ENCODE measurements at regions not wholly inside any gene's neighbourhood (a gene's known extent, or its start where the extent isn't known, plus 50 kb on each side); places are given as distances from the start of the nearest gene placed in this dataset.

GRCh38 chr20:18986146-18986830 lies 172.7 kb downstream of the SCP2D1 start:
- no peaks in the 10 kb centered on the region for H3K4me1 Mint-ChIP-seq
- no peak overlapping the region for H3K27ac Mint-ChIP-seq
- H3K27me3 Mint-ChIP-seq = peaks cover 0 to 23% (median 4%) of the 10 kb centered on the region in 5 donors
- Histone ChIP-seq H3K9me3 (ENCODE audit: control insufficient read depth in 2 of 3, low read length in 3 of 3) (no peaks in the 10 kb centered on the region), H3K4me1 (ENCODE audit: control insufficient read depth in 2 of 2, insufficient read depth in 2 of 2, low read length in 2 of 2) (no peaks in the 10 kb centered on the region), H3K36me3 (ENCODE audit: control insufficient read depth in 2 of 3, insufficient read depth in 3 of 3, low read length in 3 of 3) (no peaks in the 10 kb centered on the region), H3K27ac (ENCODE audit: low read depth, low read length) (no peak overlapping the region), H3K4me3 (ENCODE audit: low read length) (no peak overlapping the region), H3K27me3 (ENCODE audit: control insufficient read depth in 2 of 2, insufficient read depth in 2 of 2, low read length in 2 of 2) (no peaks in the 10 kb centered on the region)
- CTCF ChIA-PET = no interaction called here
- DNase-seq = no peak
- no peak overlapping the region for H3K4me3 Mint-ChIP-seq
- POLR2A ChIA-PET = no interaction called here
- peaks cover 0 to 5% (median 0%) of the 10 kb centered on the region in 11 donors for H3K9me3 Mint-ChIP-seq
- H3K36me3 Mint-ChIP-seq = no peaks in the 10 kb centered on the region
- intact Hi-C loops (cut with micrococcal nuclease) = no loop called here
- ATAC-seq = no peak

- Histone ChIP-seq H3K4me1 (ENCODE audit: control insufficient read depth in 2 of 2, insufficient read depth in 2 of 2, low read length in 2 of 2) (no peaks in the 10 kb centered on the region), H3K4me3 (ENCODE audit: low read length) (no peak overlapping the region), H3K9me3 (ENCODE audit: control insufficient read depth in 2 of 3, low read length in 3 of 3) (no peaks in the 10 kb centered on the region), H3K27ac (ENCODE audit: low read depth, low read length) (no peak overlapping the region), H3K36me3 (ENCODE audit: control insufficient read depth in 2 of 3, insufficient read depth in 3 of 3, low read length in 3 of 3) (no peaks in the 10 kb centered on the region), H3K27me3 (ENCODE audit: control insufficient read depth in 2 of 2, insufficient read depth in 2 of 2, low read length in 2 of 2) (no peaks in the 10 kb centered on the region)
- CTCF ChIA-PET = no interaction called here
- DNase-seq (no peak), ATAC-seq (no peak)
- no peaks in the 10 kb centered on the region for H3K36me3 Mint-ChIP-seq
- POLR2A ChIA-PET = no interaction called here
- H3K27ac Mint-ChIP-seq = no peak overlapping the region
- H3K4me1 Mint-ChIP-seq = no peaks in the 10 kb centered on the region
- peaks cover 0 to 23% (median 3%) of the 10 kb centered on the region in 5 donors for H3K27me3 Mint-ChIP-seq
- intact Hi-C loops (cut with micrococcal nuclease) = no loop called here
- no peak overlapping the region for H3K4me3 Mint-ChIP-seq
- H3K9me3 Mint-ChIP-seq = peaks cover 0 to 5% (median 0%) of the 10 kb centered on the region in 11 donors
Observed at GRCh38 chr20:18986895-18987580, 173.5 kb downstream of the SCP2D1 start.

- H3K36me3 Mint-ChIP-seq = no peaks in the 10 kb centered on the region
- intact Hi-C loops (cut with micrococcal nuclease) = no loop called here
- ATAC-seq = no peak
Observed at GRCh38 chr20:18987781-18988360, 174.3 kb downstream of the SCP2D1 start.

GRCh38 chr20:18988701-18989100 lies 175.1 kb downstream of the SCP2D1 start:
- H3K27ac ChIP-seq (ENCODE audit: low read depth, low read length) = no peak overlapping the region

More at GRCh38 chr20:18987781-18988360, 174.3 kb downstream of the SCP2D1 start:
- Histone ChIP-seq H3K36me3 (ENCODE audit: control insufficient read depth in 2 of 3, insufficient read depth in 3 of 3, low read length in 3 of 3) (no peaks in the 10 kb centered on the region), H3K27me3 (ENCODE audit: control insufficient read depth in 2 of 2, insufficient read depth in 2 of 2, low read length in 2 of 2) (no peaks in the 10 kb centered on the region), H3K27ac (ENCODE audit: low read depth, low read length) (no peak overlapping the region), H3K9me3 (ENCODE audit: control insufficient read depth in 2 of 3, low read length in 3 of 3) (no peaks in the 10 kb centered on the region), H3K4me3 (ENCODE audit: low read length) (no peak overlapping the region), H3K4me1 (ENCODE audit: control insufficient read depth in 2 of 2, insufficient read depth in 2 of 2, low read length in 2 of 2) (no peaks in the 10 kb centered on the region)
- Mint-ChIP-seq H3K27ac (no peak overlapping the region), H3K4me3 (no peak overlapping the region), H3K4me1 (no peaks in the 10 kb centered on the region), H3K9me3 (peaks cover 0 to 8% (median 0%) of the 10 kb centered on the region in 11 donors), H3K27me3 (peaks cover 0 to 28% (median 3%) of the 10 kb centered on the region in 5 donors)
- CTCF ChIA-PET = no interaction called here
- POLR2A ChIA-PET = no interaction called here
- DNase-seq = no peak

GRCh38 chr20:18989736-18990474 lies 176.3 kb downstream of the SCP2D1 start:
- no peak overlapping the region for H3K27ac Mint-ChIP-seq
- intact Hi-C loops (cut with micrococcal nuclease) = no loop called here
- ChIA-PET CTCF (no interaction called here), POLR2A (no interaction called here)
- H3K27me3 ChIP-seq (ENCODE audit: control insufficient read depth in 2 of 2, insufficient read depth in 2 of 2, low read length in 2 of 2) = no peaks in the 10 kb centered on the region
- H3K9me3 Mint-ChIP-seq = peaks cover 0 to 10% (median 7%) of the 10 kb centered on the region in 11 donors
- ATAC-seq (no peak), DNase-seq (no peak)
- no peaks in the 10 kb centered on the region for H3K4me1 ChIP-seq (ENCODE audit: control insufficient read depth in 2 of 2, insufficient read depth in 2 of 2, low read length in 2 of 2)
- peaks cover 0 to 23% (median 9%) of the 10 kb centered on the region in 5 donors for H3K27me3 Mint-ChIP-seq
- no peaks in the 10 kb centered on the region for H3K36me3 ChIP-seq (ENCODE audit: control insufficient read depth in 2 of 3, insufficient read depth in 3 of 3, low read length in 3 of 3)
- H3K4me3 ChIP-seq (ENCODE audit: low read length) = no peak overlapping the region
- H3K9me3 ChIP-seq (ENCODE audit: control insufficient read depth in 2 of 3, low read length in 3 of 3) = no peaks in the 10 kb centered on the region
- peaks cover 0 to 3% (median 0%) of the 10 kb centered on the region in 5 donors for H3K36me3 Mint-ChIP-seq
- H3K4me1 Mint-ChIP-seq = no peaks in the 10 kb centered on the region
- H3K27ac ChIP-seq (ENCODE audit: low read depth, low read length) = no peak overlapping the region
- no peak overlapping the region for H3K4me3 Mint-ChIP-seq

More at GRCh38 chr20:18988701-18989100, 175.1 kb downstream of the SCP2D1 start:
- peaks cover 0 to 8% (median 6%) of the 10 kb centered on the region in 11 donors for H3K9me3 Mint-ChIP-seq
- Histone ChIP-seq H3K4me1 (ENCODE audit: control insufficient read depth in 2 of 2, insufficient read depth in 2 of 2, low read length in 2 of 2) (no peaks in the 10 kb centered on the region), H3K27me3 (ENCODE audit: control insufficient read depth in 2 of 2, insufficient read depth in 2 of 2, low read length in 2 of 2) (no peaks in the 10 kb centered on the region), H3K36me3 (ENCODE audit: control insufficient read depth in 2 of 3, insufficient read depth in 3 of 3, low read length in 3 of 3) (no peaks in the 10 kb centered on the region), H3K9me3 (ENCODE audit: control insufficient read depth in 2 of 3, low read length in 3 of 3) (no peaks in the 10 kb centered on the region), H3K4me3 (ENCODE audit: low read length) (no peak overlapping the region)
- no peak overlapping the region for H3K27ac Mint-ChIP-seq
- H3K27me3 Mint-ChIP-seq = peaks cover 0 to 29% (median 8%) of the 10 kb centered on the region in 5 donors
- DNase-seq (no peak), ATAC-seq (no peak)
- ChIA-PET CTCF (no interaction called here), POLR2A (no interaction called here)
- no peaks in the 10 kb centered on the region for H3K4me1 Mint-ChIP-seq
- no peaks in the 10 kb centered on the region for H3K36me3 Mint-ChIP-seq
- H3K4me3 Mint-ChIP-seq = no peak overlapping the region
- intact Hi-C loops (cut with micrococcal nuclease) = no loop called here

GRCh38 chr20:18991012-18991411 lies 177.4 kb downstream of the SCP2D1 start:
- no peaks in the 10 kb centered on the region for H3K27me3 ChIP-seq (ENCODE audit: control insufficient read depth in 2 of 2, insufficient read depth in 2 of 2, low read length in 2 of 2)
- Mint-ChIP-seq H3K36me3 (peaks cover 0 to 3% (median 0%) of the 10 kb centered on the region in 5 donors), H3K4me3 (no peak overlapping the region), H3K27me3 (peaks cover 0 to 25% (median 9%) of the 10 kb centered on the region in 5 donors), H3K4me1 (no peaks in the 10 kb centered on the region), H3K27ac (no peak overlapping the region), H3K9me3 (peaks cover 0 to 13% (median 7%) of the 10 kb centered on the region in 11 donors)
- CTCF ChIA-PET = no interaction called here
- intact Hi-C loops (cut with micrococcal nuclease) = no loop called here
- no peaks in the 10 kb centered on the region for H3K36me3 ChIP-seq (ENCODE audit: control insufficient read depth in 2 of 3, insufficient read depth in 3 of 3, low read length in 3 of 3)
- POLR2A ChIA-PET = no interaction called here
- H3K9me3 ChIP-seq (ENCODE audit: control insufficient read depth in 2 of 3, low read length in 3 of 3) = no peaks in the 10 kb centered on the region
- H3K27ac ChIP-seq (ENCODE audit: low read depth, low read length) = no peak overlapping the region
- no peak for ATAC-seq
- H3K4me1 ChIP-seq (ENCODE audit: control insufficient read depth in 2 of 2, insufficient read depth in 2 of 2, low read length in 2 of 2) = no peaks in the 10 kb centered on the region
- DNase-seq = no peak
- H3K4me3 ChIP-seq (ENCODE audit: low read length) = no peak overlapping the region
